WTC11 (cell line): ENCODE measurements at regions not wholly inside any gene's neighbourhood (a gene's known extent, or its start where the extent isn't known, plus 50 kb on each side); places are given as distances from the start of the nearest gene placed in this dataset.

Experiments used
- ATAC-seq: fragments of 200-7000 bp; cut with Tn5 transposase; 2 replicates; pipeline ENCODE4 v1.10.0; 2021; ENCODE audit warnings: mild to moderate bottlenecking, moderate library complexity
- CTCF ChIA-PET: fragments of 300-600 bp; sonication (Branson Sonifier 250); formaldehyde crosslinking; loops from one replicate; lab custom pipeline; 2021; ENCODE audit warnings: antibody characterized with exemption; lab: Charles Lee
- POLR2A ChIA-PET: fragments of 350-600 bp; sonication (Branson Sonifier 250); formaldehyde crosslinking; loops from one replicate; lab custom pipeline; 2021; ENCODE audit warnings: antibody characterized with exemption; lab: Charles Lee
- DNase-seq: peaks from one replicate; pipeline ENCODE4 v3.0.0; 2021; ENCODE audit warnings: low spot score
- H3K27ac Mint-ChIP-seq: 2 replicates; pipeline ENCODE4 v1.8.0; 2021; ENCODE audit warnings: mixed read lengths
- H3K27me3 Mint-ChIP-seq: 2 replicates; pipeline ENCODE4 v1.8.0; 2021; ENCODE audit warnings: low read depth, mild to moderate bottlenecking, moderate library complexity, mixed read lengths
- H3K36me3 Mint-ChIP-seq: 2 replicates; pipeline ENCODE4 v1.8.0; 2021; ENCODE audit warnings: mixed read lengths
- H3K4me1 Mint-ChIP-seq: 2 replicates; pipeline ENCODE4 v1.8.0; 2022; ENCODE audit warnings: mixed read lengths
- H3K4me3 Mint-ChIP-seq: 2 replicates; pipeline ENCODE4 v1.8.0; 2021; ENCODE audit warnings: mild to moderate bottlenecking, moderate library complexity, mixed read lengths
- H3K9me3 Mint-ChIP-seq: 2 replicates; pipeline ENCODE4 v1.8.0; 2021; ENCODE audit warnings: mixed read lengths
- ATF6 ChIP-seq: sonication (generic); formaldehyde crosslinking; IDR thresholded peaks from 2 replicates; pipeline ENCODE4 v1.8.1; 2023; ENCODE audit warnings: mild to moderate bottlenecking, missing genetic modification reagents
- CREB1 ChIP-seq: sonication (generic); formaldehyde crosslinking; IDR thresholded peaks from 2 replicates; pipeline ENCODE4 v1.8.0; 2023; ENCODE audit warnings: mild to moderate bottlenecking, missing genetic modification reagents
- CREM ChIP-seq: sonication (generic); formaldehyde crosslinking; IDR thresholded peaks from 2 replicates; pipeline ENCODE4 v1.8.1; 2022; ENCODE audit warnings: mild to moderate bottlenecking, missing genetic modification reagents, moderate library complexity
- E2F4 ChIP-seq: sonication (generic); formaldehyde crosslinking; IDR thresholded peaks from 2 replicates; pipeline ENCODE4 v1.8.1; 2022; ENCODE audit warnings: low read depth, mild to moderate bottlenecking, moderate library complexity, missing genetic modification reagents, borderline replicate concordance
- ELF4 ChIP-seq: sonication (generic); formaldehyde crosslinking; IDR thresholded peaks from 2 replicates; pipeline ENCODE4 v1.8.1; 2022; ENCODE audit warnings: low read depth, mild to moderate bottlenecking, moderate library complexity, missing genetic modification reagents
- EMX1 ChIP-seq: fragments of 250-450 bp; sonication (Bioruptor Pico); IDR thresholded peaks from 2 replicates; pipeline ENCODE4 v1.8.0; 2021; ENCODE audit warnings: mild to moderate bottlenecking
- ETV6 ChIP-seq: sonication (generic); formaldehyde crosslinking; IDR thresholded peaks from 2 replicates; pipeline ENCODE4 v1.8.1; 2022; ENCODE audit warnings: mild to moderate bottlenecking, missing genetic modification reagents
- GABPB1 ChIP-seq: sonication (generic); formaldehyde crosslinking; IDR thresholded peaks from 2 replicates; pipeline ENCODE4 v1.8.1; 2023; ENCODE audit warnings: mild to moderate bottlenecking, missing genetic modification reagents
- GRHL2 ChIP-seq: fragments of 250-450 bp; sonication (Bioruptor Pico); IDR thresholded peaks from 2 replicates; pipeline ENCODE4 v1.8.0; 2022; ENCODE audit warnings: mild to moderate bottlenecking, moderate library complexity; ENCODE audit not compliant: insufficient replicate concordance, severe bottlenecking
- GTF2I ChIP-seq: fragments of 250-450 bp; sonication (Bioruptor Pico); conservative IDR thresholded peaks from 2 replicates; pipeline ENCODE4 v1.4.0; 2021; ENCODE audit warnings: mild to moderate bottlenecking
- HMGA2 ChIP-seq: fragments of 250-450 bp; sonication (Bioruptor Pico); IDR thresholded peaks from 2 replicates; pipeline ENCODE4 v1.4.0; 2021; ENCODE audit warnings: mild to moderate bottlenecking, moderate library complexity
- HMGXB4 ChIP-seq: sonication (generic); formaldehyde crosslinking; IDR thresholded peaks from 2 replicates; pipeline ENCODE4 v1.8.1; 2023; ENCODE audit warnings: mild to moderate bottlenecking, moderate library complexity, missing genetic modification reagents
- IRF2 ChIP-seq: sonication (generic); formaldehyde crosslinking; IDR thresholded peaks from 2 replicates; pipeline ENCODE4 v1.8.0; 2022; ENCODE audit warnings: low read depth, missing genetic modification reagents, borderline replicate concordance
- JAZF1 ChIP-seq: fragments of 250-450 bp; sonication (Bioruptor Pico); IDR thresholded peaks from 2 replicates; pipeline ENCODE4 v1.9.0; 2021; ENCODE audit warnings: moderate library complexity, mild to moderate bottlenecking, inconsistent platforms
- MLX ChIP-seq: sonication (generic); formaldehyde crosslinking; IDR thresholded peaks from 2 replicates; pipeline ENCODE4 v1.8.1; 2023; ENCODE audit warnings: mild to moderate bottlenecking, missing genetic modification reagents, moderate library complexity
- MXD4 ChIP-seq: fragments of 250-450 bp; sonication (Bioruptor Pico); IDR thresholded peaks from 2 replicates; pipeline ENCODE4 v1.8.0; 2021; ENCODE audit warnings: mild to moderate bottlenecking, moderate library complexity, borderline replicate concordance
- NFYB ChIP-seq: sonication (generic); formaldehyde crosslinking; conservative IDR thresholded peaks from 2 replicates; pipeline ENCODE4 v1.8.0; 2022; ENCODE audit warnings: low read depth, missing genetic modification reagents
- NR1H2 ChIP-seq: sonication (generic); formaldehyde crosslinking; IDR thresholded peaks from 2 replicates; pipeline ENCODE4 v1.9.0; 2021; ENCODE audit warnings: mild to moderate bottlenecking, moderate library complexity, missing genetic modification reagents
- OVOL2 ChIP-seq: fragments of 250-450 bp; sonication (Bioruptor Pico); IDR thresholded peaks from 2 replicates; pipeline ENCODE4 v1.9.0; 2021; ENCODE audit warnings: mild to moderate bottlenecking, borderline replicate concordance
- SOX15 ChIP-seq: fragments of 250-450 bp; sonication (Bioruptor Pico); IDR thresholded peaks from 2 replicates; pipeline ENCODE4 v1.9.0; 2021; ENCODE audit warnings: mild to moderate bottlenecking
- SP1 ChIP-seq: sonication (generic); formaldehyde crosslinking; conservative IDR thresholded peaks from 2 replicates; pipeline ENCODE4 v1.8.1; 2022; ENCODE audit warnings: missing genetic modification reagents
- TCF7 ChIP-seq: sonication (generic); formaldehyde crosslinking; IDR thresholded peaks from 2 replicates; pipeline ENCODE4 v1.8.0; 2022; ENCODE audit warnings: mild to moderate bottlenecking, low read depth, missing genetic modification reagents, moderate library complexity
- TEAD4 ChIP-seq: sonication (generic); formaldehyde crosslinking; IDR thresholded peaks from 2 replicates; pipeline ENCODE4 v1.8.0; 2022; ENCODE audit warnings: mild to moderate bottlenecking, missing genetic modification reagents
- TP53 ChIP-seq: sonication (generic); formaldehyde crosslinking; IDR thresholded peaks from 2 replicates; pipeline ENCODE4 v1.8.1; 2023; ENCODE audit warnings: mild to moderate bottlenecking, missing genetic modification reagents
- ZNF138 ChIP-seq: sonication (generic); formaldehyde crosslinking; conservative IDR thresholded peaks from 2 replicates; pipeline ENCODE4 v1.8.1; 2022; ENCODE audit warnings: mild to moderate bottlenecking, moderate library complexity, missing genetic modification reagents
- ZNF396 ChIP-seq: fragments of 250-450 bp; sonication (Bioruptor Pico); IDR thresholded peaks from 2 replicates; pipeline ENCODE4 v1.8.0; 2021; ENCODE audit warnings: mild to moderate bottlenecking, moderate library complexity, borderline replicate concordance
- TF ChIP-seq, protein P1 (sequence below): fragments of 250-450 bp; sonication (Bioruptor Pico); IDR thresholded peaks from 2 replicates; pipeline ENCODE4 v1.9.0; 2021; ENCODE audit warnings: mild to moderate bottlenecking
- TF ChIP-seq, protein P2 (sequence below): fragments of 250-450 bp; sonication (Bioruptor Pico); IDR thresholded peaks from 2 replicates; pipeline ENCODE4 v1.8.0; 2021; ENCODE audit warnings: mild to moderate bottlenecking

DNA sequence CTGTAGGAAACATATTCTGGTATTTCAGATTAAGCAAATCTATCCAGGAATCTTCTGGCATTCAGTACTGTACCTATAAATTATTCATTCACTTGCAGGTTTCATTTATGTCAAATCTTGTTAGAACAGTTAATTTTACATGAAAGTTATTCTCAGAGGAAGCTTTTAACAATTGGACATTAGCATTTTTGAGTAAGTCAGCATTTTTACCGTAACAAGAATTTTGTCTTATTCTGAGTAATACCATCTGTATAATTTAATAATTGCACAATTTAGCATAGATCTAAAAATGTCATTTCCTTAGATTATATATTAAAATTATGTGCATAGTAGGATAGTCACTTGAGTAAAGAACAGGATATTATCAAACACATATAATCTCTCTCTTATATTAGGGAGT is 764.8 kb upstream of the LRFN5 start:
- no peak overlapping the region for H3K4me3 Mint-ChIP-seq
- ChIA-PET POLR2A (no interaction called here), CTCF (no interaction called here)
- TF ChIP-seq GRHL2 (CRISPR knock-in tag) (no peak), ZNF396 (CRISPR knock-in tag) (no peak), NFYB (no peak), GTF2I (CRISPR knock-in tag) (no peak), SP1 (CRISPR knock-in tag) (no peak), JAZF1 (CRISPR knock-in tag) (no peak), ATF6 (CRISPR knock-in tag) (no peak), ELF4 (CRISPR knock-in tag) (no peak), MXD4 (CRISPR knock-in tag) (no peak), HMGXB4 (no peak), CREM (CRISPR knock-in tag) (no peak), IRF2 (CRISPR knock-in tag) (no peak), TEAD4 (CRISPR knock-in tag) (no peak), ETV6 (CRISPR knock-in tag) (no peak)
- TF ChIP-seq, protein P1, sequence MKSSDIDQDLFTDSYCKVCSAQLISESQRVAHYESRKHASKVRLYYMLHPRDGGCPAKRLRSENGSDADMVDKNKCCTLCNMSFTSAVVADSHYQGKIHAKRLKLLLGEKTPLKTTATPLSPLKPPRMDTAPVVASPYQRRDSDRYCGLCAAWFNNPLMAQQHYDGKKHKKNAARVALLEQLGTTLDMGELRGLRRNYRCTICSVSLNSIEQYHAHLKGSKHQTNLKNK (CRISPR knock-in tag): no peak
- TF ChIP-seq, protein P2, sequence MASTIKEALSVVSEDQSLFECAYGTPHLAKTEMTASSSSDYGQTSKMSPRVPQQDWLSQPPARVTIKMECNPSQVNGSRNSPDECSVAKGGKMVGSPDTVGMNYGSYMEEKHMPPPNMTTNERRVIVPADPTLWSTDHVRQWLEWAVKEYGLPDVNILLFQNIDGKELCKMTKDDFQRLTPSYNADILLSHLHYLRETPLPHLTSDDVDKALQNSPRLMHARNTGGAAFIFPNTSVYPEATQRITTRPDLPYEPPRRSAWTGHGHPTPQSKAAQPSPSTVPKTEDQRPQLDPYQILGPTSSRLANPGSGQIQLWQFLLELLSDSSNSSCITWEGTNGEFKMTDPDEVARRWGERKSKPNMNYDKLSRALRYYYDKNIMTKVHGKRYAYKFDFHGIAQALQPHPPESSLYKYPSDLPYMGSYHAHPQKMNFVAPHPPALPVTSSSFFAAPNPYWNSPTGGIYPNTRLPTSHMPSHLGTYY (CRISPR knock-in tag): no peak
- ATAC-seq (no peak), DNase-seq (no peak)
- 0 out of 2 replicates have a peak, but pooled peaks cover 4% of the 10 kb centered on the region for H3K9me3 Mint-ChIP-seq
- H3K27me3 Mint-ChIP-seq: no peaks in the 10 kb centered on the region
- no peaks in the 10 kb centered on the region for H3K36me3 Mint-ChIP-seq
- no peaks in the 10 kb centered on the region for H3K4me1 Mint-ChIP-seq
- H3K27ac Mint-ChIP-seq: no peak overlapping the region

- ChIA-PET CTCF (no interaction called here), POLR2A (no interaction called here)
- H3K4me1 Mint-ChIP-seq: no peaks in the 10 kb centered on the region
- H3K36me3 Mint-ChIP-seq: no peaks in the 10 kb centered on the region
- H3K27me3 Mint-ChIP-seq: no peaks in the 10 kb centered on the region
- no peak overlapping the region for H3K27ac Mint-ChIP-seq
- ATAC-seq: no peak
- DNase-seq: no peak
- no peak overlapping the region for H3K4me3 Mint-ChIP-seq
- 0 out of 2 replicates have a peak, but pooled peaks cover 4% of the 10 kb centered on the region for H3K9me3 Mint-ChIP-seq
- TF ChIP-seq EMX1 (no peak), GABPB1 (CRISPR knock-in tag) (no peak), MLX (CRISPR knock-in tag) (no peak), ZNF138 (CRISPR knock-in tag) (no peak), CREB1 (CRISPR knock-in tag) (no peak), HMGA2 (no peak), TCF7 (CRISPR knock-in tag) (no peak), ZNF396 (CRISPR knock-in tag) (no peak), NR1H2 (CRISPR knock-in tag) (no peak), SOX15 (CRISPR knock-in tag) (no peak), TP53 (CRISPR knock-in tag) (no peak), E2F4 (CRISPR knock-in tag) (no peak), OVOL2 (CRISPR knock-in tag) (no peak)
Observed at GRCh38 chr14:40838601-40839000, 768.1 kb upstream of the LRFN5 start.
